ENCODE measurements at regions not wholly inside any gene's neighbourhood (a gene's known extent, or its start where the extent isn't known, plus 50 kb on each side); places are given as distances from the start of the nearest gene placed in this dataset.

GRCh38 chr1:60126723-60127122 lies 53.2 kb upstream of the C1orf87 start:
- DNase-seq (ENCODE audit: low read depth): no peak
